PC-3 (cell line): ENCODE measurements at regions not wholly inside any gene's neighbourhood (a gene's known extent, or its start where the extent isn't known, plus 50 kb on each side); places are given as distances from the start of the nearest gene placed in this dataset.

Source experiments
- ATAC-seq: fragments of 200-7000 bp; cut with Tn5 transposase; 2 replicates; pipeline ENCODE4 v1.9.1; 2020; ENCODE audit warnings: mild to moderate bottlenecking, moderate library complexity
- BruUV-seq: library from RNA; stranded (reverse); fragments of 400-500 nt; replicated peaks from 2 replicates; lab custom pipeline; 2021; lab: Mats Ljungman, UMichigan
- CTCF ChIA-PET: fragments of 300-600 bp; sonication (Branson Sonifier 250); formaldehyde crosslinking; loops from one replicate; lab custom pipeline; 2022; ENCODE audit warnings: antibody characterized with exemption; lab: Charles Lee
- POLR2A ChIA-PET: fragments of 300-600 bp; sonication (Branson Sonifier 250); formaldehyde crosslinking; loops from one replicate; lab custom pipeline; 2022; ENCODE audit warnings: antibody characterized with exemption; ENCODE audit not compliant: unreplicated experiment; lab: Charles Lee
- DNase-seq: peaks from one replicate; pipeline ENCODE4 v3.0.0-alpha.2; 2015
- H2AFZ ChIP-seq: fragments of 300-600 bp; sonication (generic); 2 replicates; pipeline ENCODE4 v1.6.0; 2016; ENCODE audit warnings: antibody characterized with exemption, low read length
- H3F3A ChIP-seq: fragments of 300-600 bp; sonication (generic); one replicate; pipeline ENCODE4 v1.6.0; 2017; ENCODE audit warnings: antibody characterized with exemption, low read length, control low read depth, mild to moderate bottlenecking; ENCODE audit not compliant: unreplicated experiment
- H3K27ac ChIP-seq: fragments of 300-600 bp; sonication (generic); 2 replicates; pipeline ENCODE4 v1.5.1; 2016; ENCODE audit warnings: mild to moderate bottlenecking, low read length
- H3K27me3 ChIP-seq: fragments of 300-600 bp; sonication (generic); 2 replicates; pipeline ENCODE4 v1.6.1; 2016; ENCODE audit warnings: low read length, mixed read lengths
- H3K36me3 ChIP-seq: fragments of 300-600 bp; sonication (generic); 2 replicates; pipeline ENCODE4 v1.6.1; 2016; ENCODE audit warnings: low read depth, mixed run types, low read length, mixed read lengths
- H3K4me1 ChIP-seq: fragments of 300-600 bp; sonication (generic); 2 replicates; pipeline ENCODE4 v1.5.1; 2016; ENCODE audit warnings: low read length; ENCODE audit not compliant: insufficient read depth
- H3K4me2 ChIP-seq: fragments of 300-600 bp; sonication (generic); 2 replicates; pipeline ENCODE4 v1.6.0; 2016; ENCODE audit warnings: low read length
- H3K4me3 ChIP-seq: fragments of 300-600 bp; sonication (generic); 2 replicates; pipeline ENCODE4 v1.5.1; 2016; ENCODE audit warnings: mild to moderate bottlenecking, low read length, mixed read lengths
- H3K79me2 ChIP-seq: fragments of 300-600 bp; sonication (generic); 2 replicates; pipeline ENCODE4 v1.6.1; 2017; ENCODE audit warnings: low read length, mixed read lengths
- H3K9ac ChIP-seq: fragments of 300-600 bp; sonication (generic); 2 replicates; pipeline ENCODE4 v1.6.0; 2016; ENCODE audit warnings: mild to moderate bottlenecking, low read length
- H3K9me2 ChIP-seq: fragments of 300-600 bp; sonication (generic); replicated peaks from 2 replicates; pipeline ENCODE4 v1.6.1; 2016; ENCODE audit warnings: mixed run types, low read length, mixed read lengths
- H3K9me3 ChIP-seq: fragments of 300-600 bp; sonication (generic); 2 replicates; pipeline ENCODE4 v1.6.1; 2016; ENCODE audit warnings: low read length, mixed read lengths
- H4K20me1 ChIP-seq: fragments of 300-600 bp; sonication (generic); 2 replicates; pipeline ENCODE4 v1.6.1; 2016; ENCODE audit warnings: low read length, mixed read lengths
- EZH2 ChIP-seq: fragments of 300-600 bp; sonication (generic); IDR thresholded peaks from one replicate; pipeline ENCODE4 v1.6.1; 2017; ENCODE audit warnings: antibody characterized with exemption, mild to moderate bottlenecking, low read length; ENCODE audit not compliant: unreplicated experiment
- EZH2phosphoT487 ChIP-seq: fragments of 300-600 bp; sonication (generic); IDR thresholded peaks from 2 replicates; pipeline ENCODE4 v1.6.1; 2018; ENCODE audit warnings: mild to moderate bottlenecking, antibody characterized with exemption, low read length, borderline replicate concordance
- intact Hi-C: fragments of 100-400 bp; cut with micrococcal nuclease; formaldehyde crosslinking; loops from 2 replicates; pipeline ENCODE4 v1.9.0; 2023
- TF ChIP-seq, protein P1 (sequence below): fragments of 300-600 bp; sonication (generic); conservative IDR thresholded peaks from 2 replicates; pipeline ENCODE4 v1.5.1; 2017; ENCODE audit warnings: antibody characterized with exemption, low read depth, mild to moderate bottlenecking, low read length

DNA sequence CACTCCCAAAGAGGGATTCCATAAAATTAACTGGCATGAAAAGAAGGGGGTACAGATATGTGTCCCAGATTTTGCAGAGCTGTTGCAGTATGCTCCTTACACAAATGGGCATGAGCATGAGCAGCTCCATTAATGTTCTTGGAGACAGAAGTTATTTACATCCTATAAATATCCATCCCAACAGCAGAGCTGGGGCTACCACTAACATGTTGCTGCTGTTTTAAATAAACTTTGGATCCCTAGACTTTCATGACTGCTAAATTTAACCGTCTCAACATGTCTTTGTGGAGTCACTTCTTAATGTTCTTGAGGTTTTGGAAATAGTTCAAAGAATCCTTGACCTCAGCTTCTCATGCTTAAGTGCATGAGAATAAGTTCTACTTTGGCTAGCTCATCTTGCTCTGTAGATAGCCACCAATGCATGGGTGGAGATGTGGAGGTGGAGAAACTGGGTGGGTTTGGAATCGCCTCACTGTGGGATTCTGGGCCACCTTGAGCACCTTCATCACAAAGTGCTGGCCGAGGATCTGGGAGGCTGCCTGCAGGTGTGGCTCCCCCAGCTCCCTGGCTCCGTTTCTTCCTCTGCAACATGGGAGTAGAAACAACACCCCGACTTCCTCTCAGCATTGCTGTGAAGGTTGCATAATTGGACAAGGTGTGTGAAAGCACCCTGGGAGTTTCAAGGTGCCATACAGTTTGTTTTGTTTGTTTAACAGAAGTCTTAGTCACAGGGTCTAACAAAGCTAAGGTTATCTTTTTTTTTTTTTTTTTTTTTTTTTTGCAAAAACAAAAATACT lies 307.2 kb downstream of the MYCN start:
- no peak overlapping the region for H3K27ac ChIP-seq
- intact Hi-C loops, result no loop called here
- DNase-seq, result no peak
- no peaks in the 10 kb centered on the region for H3F3A ChIP-seq
- H3K9me2 ChIP-seq, result no peaks in the 10 kb centered on the region
- TF ChIP-seq EZH2phosphoT487 (no peak), EZH2 (no peak)
- TF ChIP-seq, protein P1, sequence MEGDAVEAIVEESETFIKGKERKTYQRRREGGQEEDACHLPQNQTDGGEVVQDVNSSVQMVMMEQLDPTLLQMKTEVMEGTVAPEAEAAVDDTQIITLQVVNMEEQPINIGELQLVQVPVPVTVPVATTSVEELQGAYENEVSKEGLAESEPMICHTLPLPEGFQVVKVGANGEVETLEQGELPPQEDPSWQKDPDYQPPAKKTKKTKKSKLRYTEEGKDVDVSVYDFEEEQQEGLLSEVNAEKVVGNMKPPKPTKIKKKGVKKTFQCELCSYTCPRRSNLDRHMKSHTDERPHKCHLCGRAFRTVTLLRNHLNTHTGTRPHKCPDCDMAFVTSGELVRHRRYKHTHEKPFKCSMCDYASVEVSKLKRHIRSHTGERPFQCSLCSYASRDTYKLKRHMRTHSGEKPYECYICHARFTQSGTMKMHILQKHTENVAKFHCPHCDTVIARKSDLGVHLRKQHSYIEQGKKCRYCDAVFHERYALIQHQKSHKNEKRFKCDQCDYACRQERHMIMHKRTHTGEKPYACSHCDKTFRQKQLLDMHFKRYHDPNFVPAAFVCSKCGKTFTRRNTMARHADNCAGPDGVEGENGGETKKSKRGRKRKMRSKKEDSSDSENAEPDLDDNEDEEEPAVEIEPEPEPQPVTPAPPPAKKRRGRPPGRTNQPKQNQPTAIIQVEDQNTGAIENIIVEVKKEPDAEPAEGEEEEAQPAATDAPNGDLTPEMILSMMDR, result no peak
- no peaks in the 10 kb centered on the region for H3K27me3 ChIP-seq
- H3K9me3 ChIP-seq, result no peaks in the 10 kb centered on the region
- H3K4me3 ChIP-seq, result no peak overlapping the region
- H2AFZ ChIP-seq, result no peak overlapping the region
- ChIA-PET POLR2A (no interaction called here), CTCF (no interaction called here)
- no peak overlapping the region for H3K4me2 ChIP-seq
- no peaks in the 10 kb centered on the region for H4K20me1 ChIP-seq
- H3K79me2 ChIP-seq, result no peaks in the 10 kb centered on the region
- no peak for ATAC-seq
- BruUV-seq, result no TSS peak
- H3K4me1 ChIP-seq, result no peaks in the 10 kb centered on the region
- H3K36me3 ChIP-seq, result no peaks in the 10 kb centered on the region
- H3K9ac ChIP-seq, result no peak overlapping the region

DNA sequence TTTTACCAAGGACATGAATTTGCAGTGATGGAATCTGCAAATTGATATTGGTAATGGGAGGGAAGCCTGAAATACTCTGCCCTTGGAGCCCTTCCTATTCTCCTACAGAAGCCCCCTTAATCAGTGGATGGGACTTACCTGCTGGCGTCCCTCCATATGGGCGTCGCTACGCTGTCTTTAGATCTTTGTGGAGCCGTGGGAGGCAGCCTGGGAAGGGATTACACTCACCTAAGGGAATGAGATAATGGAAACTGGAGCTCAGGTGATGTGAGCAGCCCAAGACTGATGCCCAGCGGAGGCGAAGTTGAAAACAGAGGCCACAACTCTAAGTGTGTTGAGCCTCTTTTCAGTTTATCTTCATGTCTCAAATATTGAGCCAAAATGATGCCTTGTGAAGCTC lies 306.6 kb downstream of the MYCN start:
- no peaks in the 10 kb centered on the region for H3K36me3 ChIP-seq
- H3K27me3 ChIP-seq, result no peaks in the 10 kb centered on the region
- no TSS peak for BruUV-seq
- CTCF ChIA-PET, result no interaction called here
- H3K4me3 ChIP-seq, result no peak overlapping the region
- TF ChIP-seq EZH2 (no peak), EZH2phosphoT487 (no peak)
- TF ChIP-seq, protein P1, result no peak
- H3F3A ChIP-seq, result no peaks in the 10 kb centered on the region
- H3K27ac ChIP-seq, result no peak overlapping the region
- H3K4me1 ChIP-seq, result no peaks in the 10 kb centered on the region
- ATAC-seq (no peak), DNase-seq (no peak)
- intact Hi-C loops, result no loop called here
- POLR2A ChIA-PET, result no interaction called here
- H3K4me2 ChIP-seq, result no peak overlapping the region
- H3K9me3 ChIP-seq, result no peaks in the 10 kb centered on the region
- no peaks in the 10 kb centered on the region for H3K9me2 ChIP-seq
- H3K79me2 ChIP-seq, result no peaks in the 10 kb centered on the region
- H4K20me1 ChIP-seq, result no peaks in the 10 kb centered on the region
- H3K9ac ChIP-seq, result no peak overlapping the region
- no peak overlapping the region for H2AFZ ChIP-seq

DNA sequence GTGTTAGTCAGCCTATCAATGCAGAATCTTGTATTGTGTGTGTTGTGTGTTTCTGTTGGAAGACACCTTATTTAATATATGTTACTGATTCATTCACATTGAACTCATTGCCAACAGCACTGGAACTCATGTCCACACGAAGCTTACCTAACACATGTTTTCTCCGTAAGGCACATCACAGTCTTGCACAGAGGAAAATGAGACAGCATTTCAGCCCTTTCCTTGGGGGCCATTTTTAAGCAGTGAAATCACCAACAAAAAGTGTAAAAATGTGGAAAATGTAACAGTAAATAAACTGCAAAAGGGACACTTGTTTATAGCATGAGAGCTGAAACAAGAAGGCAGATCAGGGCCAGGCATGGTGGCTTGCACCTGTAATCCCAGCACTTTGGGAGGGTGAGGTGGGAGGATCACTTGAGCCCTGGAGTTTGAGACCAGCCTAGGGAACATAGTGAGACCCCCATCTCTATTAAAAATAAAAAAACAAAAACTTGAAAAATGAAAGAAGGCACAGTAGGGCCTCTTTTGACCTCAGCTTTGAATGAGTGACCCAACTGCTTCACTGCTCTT lies 306.0 kb downstream of the MYCN start:
- ATAC-seq, result no peak
- Histone ChIP-seq H3K4me3 (no peak overlapping the region), H3F3A (no peaks in the 10 kb centered on the region), H3K27me3 (no peaks in the 10 kb centered on the region), H4K20me1 (no peaks in the 10 kb centered on the region), H2AFZ (no peak overlapping the region), H3K4me1 (no peaks in the 10 kb centered on the region), H3K9me2 (no peaks in the 10 kb centered on the region), H3K27ac (no peak overlapping the region), H3K79me2 (no peaks in the 10 kb centered on the region), H3K9ac (no peak overlapping the region), H3K4me2 (no peak overlapping the region), H3K9me3 (no peaks in the 10 kb centered on the region), H3K36me3 (no peaks in the 10 kb centered on the region)
- POLR2A ChIA-PET, result no interaction called here
- intact Hi-C loops, result no loop called here
- TF ChIP-seq EZH2phosphoT487, result no peak
- no peak for TF ChIP-seq EZH2
- TF ChIP-seq, protein P1, result no peak
- CTCF ChIA-PET, result no interaction called here
- DNase-seq, result no peak
- BruUV-seq, result no TSS peak
